ENCODE measurements at regions not wholly inside any gene's neighbourhood (a gene's known extent, or its start where the extent isn't known, plus 50 kb on each side); places are given as distances from the start of the nearest gene placed in this dataset.

- no peaks in the 10 kb centered on the region; a peak in 1 of 22 replicates for H3K27me3 ChIP-seq
- H3K4me2 ChIP-seq = no peak overlapping the region
- no peak overlapping the region for H3K9ac ChIP-seq
- H3K4me1 ChIP-seq = no peaks in the 10 kb centered on the region
- H3K27ac ChIP-seq = no peak overlapping the region
- no peaks in the 10 kb centered on the region for H3K36me3 ChIP-seq
- 0 out of 22 replicates have a peak, but pooled peaks cover 0 to 9% (median 0%) of the 10 kb centered on the region in 11 experiments for H3K9me3 ChIP-seq (replicated peaks in 1 of 11)
- no peaks in the 10 kb centered on the region for H4K20me1 ChIP-seq
- no peak for TF ChIP-seq Cebpa-rat (IDR thresholded peaks at IDR 0.05)
- H3K4me3 ChIP-seq = no peak overlapping the region
These were observed 184.1 kb upstream of the TP63 start for GRCh38 chr3:189446959-189447560.

- Histone ChIP-seq H3K4me1 (no peaks in the 10 kb centered on the region), H4K20me1 (no peaks in the 10 kb centered on the region), H3K9ac (no peak overlapping the region), H3K27me3 (no peaks in the 10 kb centered on the region; a peak in 1 of 22 replicates), H3K4me2 (no peak overlapping the region), H3K27ac (no peak overlapping the region), H3K36me3 (no peaks in the 10 kb centered on the region), H3K9me3 (replicated peaks in 1 of 11) (0 out of 22 replicates have a peak, but pooled peaks cover 0 to 9% (median 0%) of the 10 kb centered on the region in 11 experiments), H3K4me3 (no peak overlapping the region)
- no peak for TF ChIP-seq Cebpa-rat (IDR thresholded peaks at IDR 0.05)
These were observed 182.1 kb upstream of the TP63 start for GRCh38 chr3:189449084-189449483.

- no peak for TF ChIP-seq Cebpa-rat (IDR thresholded peaks at IDR 0.05)
- H3K4me3 ChIP-seq = no peak overlapping the region
- no peaks in the 10 kb centered on the region for H4K20me1 ChIP-seq
These were observed 176.2 kb upstream of the TP63 start for GRCh38 chr3:189455009-189455408.

GRCh38 chr3:189455641-189456417, 175.4 kb upstream of the TP63 start:
- no peaks in the 10 kb centered on the region for H3K36me3 ChIP-seq
- no peak overlapping the region for H3K4me3 ChIP-seq
- no peaks in the 10 kb centered on the region for H4K20me1 ChIP-seq
- H3K27ac ChIP-seq = no peak overlapping the region
- H3K9ac ChIP-seq = no peak overlapping the region
- no peak for TF ChIP-seq Cebpa-rat (IDR thresholded peaks at IDR 0.05)
- H3K4me2 ChIP-seq = no peak overlapping the region
- H3K9me3 ChIP-seq (replicated peaks in 1 of 11) = no peaks in the 10 kb centered on the region
- no peaks in the 10 kb centered on the region; a peak in 1 of 22 replicates for H3K27me3 ChIP-seq
- H3K4me1 ChIP-seq = no peaks in the 10 kb centered on the region

More at GRCh38 chr3:189455009-189455408, 176.2 kb upstream of the TP63 start:
- no peaks in the 10 kb centered on the region for H3K36me3 ChIP-seq
- H3K9me3 ChIP-seq (replicated peaks in 1 of 11) = no peaks in the 10 kb centered on the region
- no peaks in the 10 kb centered on the region; a peak in 1 of 22 replicates for H3K27me3 ChIP-seq
- no peak overlapping the region for H3K27ac ChIP-seq
- no peaks in the 10 kb centered on the region for H3K4me1 ChIP-seq
- H3K4me2 ChIP-seq = no peak overlapping the region
- H3K9ac ChIP-seq = no peak overlapping the region

GRCh38 chr3:189457201-189457607, 174.0 kb upstream of the TP63 start:
- Histone ChIP-seq H3K36me3 (no peaks in the 10 kb centered on the region), H3K4me1 (no peaks in the 10 kb centered on the region), H3K9ac (no peak overlapping the region), H4K20me1 (no peaks in the 10 kb centered on the region), H3K27me3 (no peaks in the 10 kb centered on the region; a peak in 1 of 22 replicates), H3K27ac (no peak overlapping the region), H3K4me3 (no peak overlapping the region), H3K4me2 (no peak overlapping the region), H3K9me3 (replicated peaks in 1 of 11) (no peaks in the 10 kb centered on the region)
- TF ChIP-seq Cebpa-rat (IDR thresholded peaks at IDR 0.05) = no peak

- no peaks in the 10 kb centered on the region for H3K36me3 ChIP-seq
- no peak overlapping the region for H3K4me3 ChIP-seq
- H4K20me1 ChIP-seq = no peaks in the 10 kb centered on the region
- no peaks in the 10 kb centered on the region for H3K4me1 ChIP-seq
- H3K27me3 ChIP-seq = no peaks in the 10 kb centered on the region
- H3K4me2 ChIP-seq = no peak overlapping the region
- no peak overlapping the region for H3K27ac ChIP-seq
- H3K9ac ChIP-seq = no peak overlapping the region
- no peak for TF ChIP-seq Cebpa-rat (IDR thresholded peaks at IDR 0.05)
- no peaks in the 10 kb centered on the region for H3K9me3 ChIP-seq (replicated peaks in 1 of 11)
These were observed 173.4 kb upstream of the TP63 start for GRCh38 chr3:189457631-189458412.

- no peaks in the 10 kb centered on the region for H3K36me3 ChIP-seq
- no peak for TF ChIP-seq Cebpa-rat (IDR thresholded peaks at IDR 0.05)
- no peak overlapping the region for H3K9ac ChIP-seq
- no peaks in the 10 kb centered on the region for H3K9me3 ChIP-seq (replicated peaks in 1 of 11)
- H3K27me3 ChIP-seq = no peaks in the 10 kb centered on the region
- H3K4me3 ChIP-seq = no peak overlapping the region
- no peak overlapping the region for H3K4me2 ChIP-seq
- H3K4me1 ChIP-seq = no peaks in the 10 kb centered on the region
- H3K27ac ChIP-seq = no peak overlapping the region
- H4K20me1 ChIP-seq = no peaks in the 10 kb centered on the region
These were observed 172.7 kb upstream of the TP63 start for GRCh38 chr3:189458528-189458927.

GRCh38 chr3:189459231-189459630, 172.0 kb upstream of the TP63 start:
- Histone ChIP-seq H3K27ac (no peak overlapping the region), H3K9ac (no peak overlapping the region), H3K36me3 (no peaks in the 10 kb centered on the region), H3K27me3 (no peaks in the 10 kb centered on the region), H4K20me1 (no peaks in the 10 kb centered on the region), H3K9me3 (replicated peaks in 1 of 11) (no peaks in the 10 kb centered on the region), H3K4me2 (no peak overlapping the region), H3K4me3 (no peak overlapping the region), H3K4me1 (no peaks in the 10 kb centered on the region)
- TF ChIP-seq Cebpa-rat (IDR thresholded peaks at IDR 0.05) = no peak

- Histone ChIP-seq H3K4me2 (no peak overlapping the region), H3K36me3 (no peaks in the 10 kb centered on the region), H4K20me1 (no peaks in the 10 kb centered on the region), H3K4me3 (no peak overlapping the region), H3K27ac (no peak overlapping the region), H3K9me3 (replicated peaks in 1 of 11) (no peaks in the 10 kb centered on the region), H3K27me3 (no peaks in the 10 kb centered on the region), H3K9ac (no peak overlapping the region), H3K4me1 (no peaks in the 10 kb centered on the region)
- no peak for TF ChIP-seq Cebpa-rat (IDR thresholded peaks at IDR 0.05)
These were observed 170.7 kb upstream of the TP63 start for GRCh38 chr3:189460511-189460910.
